A673 (cell line): ENCODE measurements at regions not wholly inside any gene's neighbourhood (a gene's known extent, or its start where the extent isn't known, plus 50 kb on each side); places are given as distances from the start of the nearest gene placed in this dataset.

ENCODE experiments used
- CTCF ChIP-seq: fragments of 300-800, 200-600 bp; sonication (generic); conservative IDR thresholded peaks from 2 replicates; pipeline ENCODE4 v1.5.1; 2017; ENCODE audit warnings: low read depth, mild to moderate bottlenecking, antibody characterized with exemption, low read length, moderate library complexity, mixed read lengths
- EZH2 ChIP-seq: fragments of 200-600 bp; sonication (generic); IDR thresholded peaks from 2 replicates; pipeline ENCODE4 v1.6.1; 2017; ENCODE audit warnings: borderline replicate concordance, low read depth, mild to moderate bottlenecking, mixed read lengths, antibody characterized with exemption, low read length; ENCODE audit not compliant: poor library complexity, severe bottlenecking

DNA sequence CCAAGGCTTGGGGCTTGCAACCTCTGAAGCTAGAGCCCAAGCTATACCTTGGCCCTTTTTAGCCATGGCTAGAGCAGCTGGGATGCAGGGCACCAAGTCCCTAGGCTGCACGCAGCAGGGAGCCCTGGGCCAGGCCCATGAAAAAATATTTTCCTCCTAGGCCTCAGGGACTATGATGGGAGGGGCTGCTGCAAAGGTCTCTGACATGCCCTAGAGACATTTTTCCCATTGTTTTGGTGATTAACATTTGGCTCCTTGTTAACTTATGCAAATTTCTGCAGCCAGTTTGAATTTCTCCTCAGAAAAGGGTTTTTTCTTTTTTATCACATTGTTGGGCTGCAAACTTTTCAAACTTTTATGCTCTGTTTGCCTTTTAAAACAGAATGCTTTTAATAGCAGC, 56.9 kb upstream of the LHCGR start:
- no peak for TF ChIP-seq CTCF
- no peak for TF ChIP-seq EZH2
